ENCODE measurements at regions not wholly inside any gene's neighbourhood (a gene's known extent, or its start where the extent isn't known, plus 50 kb on each side); places are given as distances from the start of the nearest gene placed in this dataset.

DNA sequence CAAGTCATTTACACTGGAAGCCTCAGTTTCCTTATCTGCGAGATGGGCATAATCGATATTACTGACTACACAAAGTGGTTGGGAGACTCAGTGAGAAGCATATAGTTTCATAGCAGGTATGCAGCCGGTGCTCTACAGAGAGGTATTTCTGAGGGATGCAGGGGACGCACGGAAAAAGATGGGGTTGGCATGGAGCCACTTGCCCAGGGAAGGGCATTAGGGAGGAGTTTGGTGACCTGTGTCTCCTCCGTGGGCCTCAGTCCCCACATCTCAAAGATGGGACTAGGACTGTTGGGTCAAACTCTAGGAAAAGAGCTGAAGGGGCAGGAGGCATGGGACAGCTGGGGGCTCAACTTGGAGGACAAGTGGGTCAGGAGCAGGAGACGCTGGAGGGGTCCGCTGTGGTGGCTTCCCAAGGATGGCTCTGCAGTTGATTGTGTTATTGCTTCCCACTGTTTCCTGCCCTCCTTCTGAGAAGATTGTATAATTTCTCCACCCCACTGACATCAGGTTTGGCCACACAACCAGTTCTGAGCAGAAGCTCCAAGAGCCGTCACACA is 158.6 kb upstream of the ALDH1B1 start:
- Histone ChIP-seq H3K79me1 (ENCODE audit: low read depth, low read length) (no peaks in the 10 kb centered on the region), H2BK5ac (ENCODE audit: low read depth, low read length) (no peak overlapping the region), H3K18ac (ENCODE audit: extremely low read depth, low read length) (no peak overlapping the region), H3K14ac (ENCODE audit: insufficient read length) (no peak overlapping the region), H2BK20ac (ENCODE audit: low read length) (no peak overlapping the region), H3K4me2 (ENCODE audit: insufficient read depth in 1 of 2, low read depth in 2 of 2, low read length in 2 of 2) (no peak overlapping the region), H2BK12ac (ENCODE audit: low read depth, low read length) (no peak overlapping the region), H4K8ac (ENCODE audit: extremely low read depth, insufficient read depth, low read length) (no peak overlapping the region), H3K79me2 (ENCODE audit: control insufficient read depth in 1 of 2, insufficient read depth in 2 of 2, low read length in 2 of 2) (no peaks in the 10 kb centered on the region), H3K9me3 (ENCODE audit: insufficient read depth in 2 of 2, low read depth in 1 of 2, low read length in 1 of 2) (no peaks in the 10 kb centered on the region), H3K4me3 (ENCODE audit: extremely low read depth in 1 of 4, insufficient read depth in 2 of 4, low read depth in 3 of 4, low read length in 4 of 4) (no peak overlapping the region), H2BK120ac (replicated peaks; ENCODE audit: low read depth, low read length) (no peak overlapping the region), H3K23me2 (ENCODE audit: low read depth, low read length) (no peaks in the 10 kb centered on the region), H3K23ac (ENCODE audit: insufficient read length) (no peak overlapping the region), H4K20me1 (replicated peaks in 1 of 2; ENCODE audit: control insufficient read depth in 1 of 2, insufficient read depth in 2 of 2, low read length in 2 of 2) (no peaks in the 10 kb centered on the region), H2AFZ (ENCODE audit: low read length) (no peak overlapping the region), H2BK15ac (ENCODE audit: low read length) (no peak overlapping the region), H4K91ac (replicated peaks; ENCODE audit: insufficient read length, low read length) (no peak overlapping the region), H3K4ac (replicated peaks; ENCODE audit: insufficient read length, low read depth, low read length) (no peak overlapping the region), H3K27ac (ENCODE audit: low read depth, low read length) (no peak overlapping the region), H4K5ac (ENCODE audit: insufficient read length, low read depth, low read length) (no peak overlapping the region), H3K36me3 (ENCODE audit: control insufficient read depth in 2 of 4, insufficient read depth in 4 of 4, low read length in 3 of 4) (no peaks in the 10 kb centered on the region), H3K27me3 (replicated peaks in 1 of 4; ENCODE audit: control insufficient read depth in 3 of 4, extremely low read depth in 1 of 4, insufficient read depth in 3 of 4, low read length in 3 of 4) (peaks cover 0 to 16% (median 0%) of the 10 kb centered on the region in 4 experiments; a peak in 5 of 7 replicates), H3K9ac (replicated peaks in 1 of 4; ENCODE audit: extremely low read depth in 1 of 4, low read depth in 3 of 4, low read length in 3 of 4) (no peak overlapping the region), H3K56ac (replicated peaks; ENCODE audit: insufficient read length, low read depth, low read length) (no peak overlapping the region), H3K4me1 (replicated peaks in 1 of 4; ENCODE audit: control insufficient read depth in 3 of 4, insufficient read depth in 4 of 4, low read length in 3 of 4) (peaks cover 0 to 6% (median 0%) of the 10 kb centered on the region in 4 experiments; a peak in 2 of 7 replicates), H2AK5ac (ENCODE audit: low read depth, low read length) (no peak overlapping the region)
- ChIA-PET CTCF (ENCODE audit: partially characterized antibody) (interaction anchor here (0.7 to 2.1 kb wide), 3 partner anchors 10 to 320 kb away, joined by 3 to 7 read pairs (median 7); no protein-coding TSS in a partner anchor), POLR2A (ENCODE audit: partially characterized antibody) (no interaction called here)
- TF ChIP-seq SRF (IDR thresholded peaks at IDR 0.05; ENCODE audit: low read depth, low read length): no peak
- no peak for TF ChIP-seq ATF2 (IDR thresholded peaks at IDR 0.05; ENCODE audit: low read length)
- no peak for TF ChIP-seq MAX (IDR thresholded peaks at IDR 0.05)
- no peak for TF ChIP-seq SUZ12 (IDR thresholded peaks at IDR 0.05; ENCODE audit: low read length)
- no peak for FAIRE-seq
- DNase-seq (ENCODE audit: low read depth in 1 of 2, low spot score in 2 of 2): no peak
- WGBS, 2 experiments (ENCODE audit: extremely low coverage in 1 of 2, insufficient coverage in 1 of 2, insufficient read length in 1 of 2, insufficient replicate concordance in 2 of 2, low coverage in 1 of 2, low lambda C conversion rate in 2 of 2, missing lambda C conversion rate in 1 of 2): 90% methylated on average over 9 of the region's 9 CpGs; no CpG with 5 or more reads in 1 of the 2 experiments

Data from H1 (cell line).